ENCODE measurements at regions not wholly inside any gene's neighbourhood (a gene's known extent, or its start where the extent isn't known, plus 50 kb on each side); places are given as distances from the start of the nearest gene placed in this dataset.
A peak's percentile ranks its signal among the peaks of the same experiment; 100 is the strongest.

DNA sequence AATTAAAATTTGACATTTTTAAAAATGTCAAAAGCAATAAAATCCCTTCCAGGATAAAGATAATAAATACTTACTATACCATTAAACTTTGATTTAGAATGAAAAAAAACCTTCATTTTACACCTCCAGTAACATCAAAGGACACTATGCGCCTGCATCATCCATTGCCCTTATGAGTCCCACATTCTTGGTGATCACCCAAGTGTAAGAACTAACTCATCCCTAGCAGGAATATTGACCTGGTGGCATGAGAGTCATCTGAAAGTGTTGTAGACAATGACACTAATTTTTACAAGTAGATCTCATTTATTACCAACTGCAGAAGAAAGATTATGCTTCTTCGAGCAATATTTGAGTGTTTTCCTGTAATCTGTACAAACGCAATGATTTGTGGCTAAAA, 1128.9 kb downstream of the EFNB2 start:
- H3K27me3 Mint-ChIP-seq (ENCODE audit: unreplicated experiment) = peaks cover 2% of the 10 kb centered on the region
- no peak for DNase-seq
- TF ChIP-seq, protein P1, sequence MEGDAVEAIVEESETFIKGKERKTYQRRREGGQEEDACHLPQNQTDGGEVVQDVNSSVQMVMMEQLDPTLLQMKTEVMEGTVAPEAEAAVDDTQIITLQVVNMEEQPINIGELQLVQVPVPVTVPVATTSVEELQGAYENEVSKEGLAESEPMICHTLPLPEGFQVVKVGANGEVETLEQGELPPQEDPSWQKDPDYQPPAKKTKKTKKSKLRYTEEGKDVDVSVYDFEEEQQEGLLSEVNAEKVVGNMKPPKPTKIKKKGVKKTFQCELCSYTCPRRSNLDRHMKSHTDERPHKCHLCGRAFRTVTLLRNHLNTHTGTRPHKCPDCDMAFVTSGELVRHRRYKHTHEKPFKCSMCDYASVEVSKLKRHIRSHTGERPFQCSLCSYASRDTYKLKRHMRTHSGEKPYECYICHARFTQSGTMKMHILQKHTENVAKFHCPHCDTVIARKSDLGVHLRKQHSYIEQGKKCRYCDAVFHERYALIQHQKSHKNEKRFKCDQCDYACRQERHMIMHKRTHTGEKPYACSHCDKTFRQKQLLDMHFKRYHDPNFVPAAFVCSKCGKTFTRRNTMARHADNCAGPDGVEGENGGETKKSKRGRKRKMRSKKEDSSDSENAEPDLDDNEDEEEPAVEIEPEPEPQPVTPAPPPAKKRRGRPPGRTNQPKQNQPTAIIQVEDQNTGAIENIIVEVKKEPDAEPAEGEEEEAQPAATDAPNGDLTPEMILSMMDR (IDR thresholded peaks at IDR 0.05; ENCODE audit: partially characterized antibody, unreplicated experiment) = no peak
- no peaks in the 10 kb centered on the region for H3K4me1 Mint-ChIP-seq (ENCODE audit: low read depth, unreplicated experiment)
- no peaks in the 10 kb centered on the region for H3K36me3 Mint-ChIP-seq (ENCODE audit: unreplicated experiment)
- no peak overlapping the region for H3K4me3 Mint-ChIP-seq (ENCODE audit: unreplicated experiment)
- peaks cover 2% of the 10 kb centered on the region for H3K9me3 Mint-ChIP-seq (ENCODE audit: unreplicated experiment)
- no peak overlapping the region for H3K27ac Mint-ChIP-seq (ENCODE audit: unreplicated experiment)

DNA sequence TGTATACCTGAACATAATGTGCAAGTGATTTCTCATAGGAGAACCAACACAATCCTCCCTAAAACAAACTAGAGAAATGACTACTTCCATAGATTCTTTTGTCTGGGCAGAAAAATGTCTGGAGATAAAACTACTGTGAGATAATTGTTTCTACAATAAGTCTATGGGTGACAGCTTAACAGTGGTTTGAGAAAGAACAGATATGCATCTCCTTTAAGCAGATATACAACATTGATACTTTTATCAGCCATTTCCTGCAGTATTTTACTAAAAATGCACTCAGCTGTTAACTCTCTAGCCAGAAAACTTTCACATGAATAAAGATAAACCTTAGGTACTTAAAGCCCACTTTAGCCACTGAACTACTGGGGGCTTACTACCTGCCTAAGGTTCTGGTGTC, 1132.4 kb downstream of the EFNB2 start:
- no peak for DNase-seq
- no peaks in the 10 kb centered on the region for H3K9me3 Mint-ChIP-seq (ENCODE audit: unreplicated experiment)
- H3K36me3 Mint-ChIP-seq (ENCODE audit: unreplicated experiment) = no peaks in the 10 kb centered on the region
- no peak overlapping the region for H3K4me3 Mint-ChIP-seq (ENCODE audit: unreplicated experiment)
- no peaks in the 10 kb centered on the region for H3K4me1 Mint-ChIP-seq (ENCODE audit: low read depth, unreplicated experiment)
- TF ChIP-seq, protein P1 (IDR thresholded peaks at IDR 0.05; ENCODE audit: partially characterized antibody, unreplicated experiment) = no peak
- H3K27ac Mint-ChIP-seq (ENCODE audit: unreplicated experiment) = no peak overlapping the region
- H3K27me3 Mint-ChIP-seq (ENCODE audit: unreplicated experiment) = no peaks in the 10 kb centered on the region

DNA sequence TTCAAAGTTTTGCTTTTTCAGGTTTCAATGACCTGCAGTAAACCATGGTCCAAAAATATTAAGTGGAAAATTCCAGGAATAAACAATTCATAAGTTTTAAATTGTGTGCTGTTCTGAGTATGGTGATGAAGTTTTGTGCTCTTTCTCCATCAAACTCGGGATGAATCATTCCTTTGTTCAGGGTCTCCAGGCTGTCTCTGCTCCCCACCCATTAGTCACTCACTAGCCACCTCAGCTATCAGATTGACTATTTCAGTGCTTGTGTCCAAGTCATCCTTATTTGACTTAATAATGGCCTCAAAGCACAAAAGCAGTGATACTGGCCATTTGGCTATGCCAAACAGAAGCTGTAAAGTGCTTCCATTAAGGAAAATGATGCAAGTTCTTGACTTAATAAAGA, 1140.4 kb downstream of the EFNB2 start:
- H3K4me1 Mint-ChIP-seq (ENCODE audit: low read depth, unreplicated experiment) = peaks cover 5% of the 10 kb centered on the region
- TF ChIP-seq, protein P1 (IDR thresholded peaks at IDR 0.05; ENCODE audit: partially characterized antibody, unreplicated experiment) = no peak
- peak overlapping the region; percentile 33 for H3K27ac Mint-ChIP-seq (ENCODE audit: unreplicated experiment)
- H3K9me3 Mint-ChIP-seq (ENCODE audit: unreplicated experiment) = no peaks in the 10 kb centered on the region
- H3K36me3 Mint-ChIP-seq (ENCODE audit: unreplicated experiment) = no peaks in the 10 kb centered on the region
- H3K27me3 Mint-ChIP-seq (ENCODE audit: unreplicated experiment) = no peaks in the 10 kb centered on the region
- DNase-seq = no peak
- H3K4me3 Mint-ChIP-seq (ENCODE audit: unreplicated experiment) = no peak overlapping the region

DNA sequence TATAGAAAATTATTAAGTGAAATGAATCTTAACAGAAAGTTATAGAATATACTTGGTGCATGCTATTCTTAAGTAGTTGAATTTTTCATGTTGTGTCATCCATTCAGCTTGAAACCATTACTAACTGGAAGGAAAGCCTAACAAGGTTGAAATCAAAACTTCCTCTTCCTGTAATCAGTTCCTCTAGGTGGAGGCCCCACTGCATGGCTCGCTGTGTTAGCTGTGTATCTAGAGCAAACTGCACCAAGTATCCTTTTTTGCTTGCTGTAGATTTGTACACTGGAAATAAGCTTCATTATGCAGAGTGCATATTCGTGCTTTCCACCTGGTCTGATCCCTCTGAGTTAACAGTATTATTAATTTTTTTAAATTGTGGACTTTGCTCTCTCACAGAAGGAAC, 1146.1 kb downstream of the EFNB2 start:
- Mint-ChIP-seq H3K4me1 (ENCODE audit: low read depth, unreplicated experiment) (no peaks in the 10 kb centered on the region), H3K4me3 (ENCODE audit: unreplicated experiment) (no peak overlapping the region), H3K9me3 (ENCODE audit: unreplicated experiment) (no peaks in the 10 kb centered on the region), H3K27me3 (ENCODE audit: unreplicated experiment) (no peaks in the 10 kb centered on the region), H3K27ac (ENCODE audit: unreplicated experiment) (no peak overlapping the region), H3K36me3 (ENCODE audit: unreplicated experiment) (no peaks in the 10 kb centered on the region)
- TF ChIP-seq, protein P1 (IDR thresholded peaks at IDR 0.05; ENCODE audit: partially characterized antibody, unreplicated experiment) = no peak
- DNase-seq = no peak

DNA sequence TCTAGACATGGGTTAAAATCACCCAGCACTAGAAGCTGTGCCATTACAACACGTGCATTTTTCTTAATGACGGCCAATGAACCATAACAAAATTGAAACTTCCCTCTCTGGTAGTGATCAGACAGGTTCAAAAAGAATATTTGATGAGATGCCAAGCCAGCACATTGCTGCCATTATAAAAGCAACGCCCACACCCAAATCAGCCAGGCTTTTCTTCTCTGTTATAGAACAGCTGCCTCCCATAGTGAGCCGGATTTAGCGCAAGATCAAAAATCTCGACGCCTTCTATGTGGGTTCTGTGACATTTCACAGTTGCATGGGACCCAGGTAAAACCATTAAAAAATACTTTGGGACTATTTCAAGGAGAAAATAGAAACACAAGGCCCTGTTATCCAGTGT, 1158.0 kb downstream of the EFNB2 start:
- Mint-ChIP-seq H3K4me1 (ENCODE audit: low read depth, unreplicated experiment) (no peaks in the 10 kb centered on the region), H3K36me3 (ENCODE audit: unreplicated experiment) (no peaks in the 10 kb centered on the region), H3K27me3 (ENCODE audit: unreplicated experiment) (no peaks in the 10 kb centered on the region), H3K4me3 (ENCODE audit: unreplicated experiment) (no peak overlapping the region), H3K27ac (ENCODE audit: unreplicated experiment) (no peak overlapping the region), H3K9me3 (ENCODE audit: unreplicated experiment) (no peaks in the 10 kb centered on the region)
- DNase-seq = no peak
- TF ChIP-seq, protein P1 (IDR thresholded peaks at IDR 0.05; ENCODE audit: partially characterized antibody, unreplicated experiment) = no peak
